ENCODE measurements at regions not wholly inside any gene's neighbourhood (a gene's known extent, or its start where the extent isn't known, plus 50 kb on each side); places are given as distances from the start of the nearest gene placed in this dataset.

DNA sequence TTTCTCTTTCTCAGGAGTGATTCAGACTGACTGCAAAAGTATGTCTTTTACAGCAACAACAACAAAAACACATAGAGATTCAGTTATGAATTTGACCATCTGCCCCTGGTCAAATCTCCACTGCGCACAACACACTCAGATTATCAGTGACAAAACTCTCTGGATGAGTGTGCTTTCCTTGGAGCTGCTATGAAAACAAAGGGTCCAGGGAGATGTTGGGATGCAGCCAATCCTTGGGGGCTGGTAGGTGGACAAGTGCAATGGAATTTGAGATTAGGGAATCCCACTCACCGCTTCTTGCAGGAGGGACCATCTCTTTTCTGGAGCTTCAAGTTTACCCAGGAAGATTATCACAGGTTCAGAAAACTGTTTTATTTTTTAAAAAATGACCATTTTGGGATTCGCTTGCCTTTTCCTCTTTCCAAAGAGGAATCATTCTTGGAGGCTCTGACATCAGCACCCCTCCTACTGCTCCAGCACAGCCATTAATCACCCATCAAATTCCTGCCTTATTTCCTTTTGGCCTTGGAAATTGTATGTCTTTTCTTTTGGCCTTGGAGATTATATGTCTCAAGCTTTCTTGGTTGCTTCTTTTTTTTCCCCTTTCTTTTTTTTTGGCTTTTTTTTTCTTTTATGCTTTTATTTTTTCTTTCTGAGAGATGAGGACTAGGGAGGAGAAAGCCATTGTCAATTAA is 311.8 kb downstream of the TSHZ3 start:
- TF ChIP-seq BCL11A (IDR thresholded peaks at IDR 0.05; ENCODE audit: low read depth in 2 of 2, low read length in 2 of 2) (no peak), RBBP5 (IDR thresholded peaks at IDR 0.05; ENCODE audit: borderline replicate concordance, low read depth, low read length) (no peak), SP1 (IDR thresholded peaks at IDR 0.05; ENCODE audit: low read depth, low read length) (no peak), POLR2AphosphoS5 (IDR thresholded peaks at IDR 0.05; ENCODE audit: low read depth, low read length) (no peak), RAD21 (IDR thresholded peaks at IDR 0.05 in 1 of 2, conservative IDR thresholded peaks at IDR 0.05 in 1 of 2; ENCODE audit: low read depth in 2 of 2, low read length in 2 of 2) (no peak), POU5F1 (IDR thresholded peaks at IDR 0.05; ENCODE audit: low read depth, low read length) (no peak), E2F6 (IDR thresholded peaks at IDR 0.05) (no peak), GABPA (IDR thresholded peaks at IDR 0.05; ENCODE audit: borderline replicate concordance, insufficient read depth, low read length) (no peak), TEAD4 (IDR thresholded peaks at IDR 0.05; ENCODE audit: low read depth, low read length) (no peak), SUZ12 (IDR thresholded peaks at IDR 0.05; ENCODE audit: low read length) (no peak)
- TF ChIP-seq, protein P1, sequence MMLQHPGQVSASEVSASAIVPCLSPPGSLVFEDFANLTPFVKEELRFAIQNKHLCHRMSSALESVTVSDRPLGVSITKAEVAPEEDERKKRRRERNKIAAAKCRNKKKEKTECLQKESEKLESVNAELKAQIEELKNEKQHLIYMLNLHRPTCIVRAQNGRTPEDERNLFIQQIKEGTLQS (IDR thresholded peaks at IDR 0.05; ENCODE audit: insufficient read depth, low read depth, low read length), result no peak
- Histone ChIP-seq H4K20me1 (replicated peaks in 1 of 2; ENCODE audit: control insufficient read depth in 1 of 2, insufficient read depth in 2 of 2, low read length in 2 of 2) (no peaks in the 10 kb centered on the region), H3K4ac (replicated peaks; ENCODE audit: insufficient read length, low read depth, low read length) (no peak overlapping the region), H2BK20ac (ENCODE audit: low read length) (no peak overlapping the region), H3K79me2 (ENCODE audit: control insufficient read depth in 1 of 2, insufficient read depth in 2 of 2, low read length in 2 of 2) (no peaks in the 10 kb centered on the region), H2BK12ac (ENCODE audit: low read depth, low read length) (no peak overlapping the region), H3K36me3 (ENCODE audit: control insufficient read depth in 2 of 4, insufficient read depth in 4 of 4, low read length in 3 of 4) (no peaks in the 10 kb centered on the region), H3K9ac (replicated peaks in 1 of 4; ENCODE audit: extremely low read depth in 1 of 4, low read depth in 3 of 4, low read length in 3 of 4) (no peak overlapping the region), H2BK5ac (ENCODE audit: low read depth, low read length) (no peak overlapping the region), H3K56ac (replicated peaks; ENCODE audit: insufficient read length, low read depth, low read length) (no peak overlapping the region), H2AK5ac (ENCODE audit: low read depth, low read length) (no peak overlapping the region), H2BK120ac (replicated peaks; ENCODE audit: low read depth, low read length) (no peak overlapping the region), H3K23me2 (ENCODE audit: low read depth, low read length) (peaks cover 2% of the 10 kb centered on the region; the same call in 1 of the 2 replicates), H3K27ac (ENCODE audit: low read depth, low read length) (no peak overlapping the region), H3K4me1 (replicated peaks in 1 of 4; ENCODE audit: control insufficient read depth in 3 of 4, insufficient read depth in 4 of 4, low read length in 3 of 4) (no peaks in the 10 kb centered on the region), H3K23ac (ENCODE audit: insufficient read length) (no peak overlapping the region), H3K9me3 (ENCODE audit: insufficient read depth in 2 of 2, low read depth in 1 of 2, low read length in 1 of 2) (no peaks in the 10 kb centered on the region), H3K27me3 (replicated peaks in 1 of 4; ENCODE audit: control insufficient read depth in 3 of 4, extremely low read depth in 1 of 4, insufficient read depth in 3 of 4, low read length in 3 of 4) (no peaks in the 10 kb centered on the region), H3K79me1 (ENCODE audit: low read depth, low read length) (no peaks in the 10 kb centered on the region), H2BK15ac (ENCODE audit: low read length) (no peak overlapping the region), H3K4me2 (ENCODE audit: insufficient read depth in 1 of 2, low read depth in 2 of 2, low read length in 2 of 2) (no peak overlapping the region), H3K14ac (ENCODE audit: insufficient read length) (no peak overlapping the region), H2AFZ (ENCODE audit: low read length) (no peak overlapping the region), H4K5ac (ENCODE audit: insufficient read length, low read depth, low read length) (no peak overlapping the region), H3K18ac (ENCODE audit: extremely low read depth, low read length) (no peak overlapping the region), H4K91ac (replicated peaks; ENCODE audit: insufficient read length, low read length) (no peak overlapping the region), H4K8ac (ENCODE audit: extremely low read depth, insufficient read depth, low read length) (no peak overlapping the region), H3K4me3 (ENCODE audit: extremely low read depth in 1 of 4, insufficient read depth in 2 of 4, low read depth in 3 of 4, low read length in 4 of 4) (no peak overlapping the region)
- ChIA-PET CTCF (ENCODE audit: partially characterized antibody) (interaction anchor here (1.2 to 1.8 kb wide), 3 partner anchors 8 to 873 kb away, joined by 3 to 5 read pairs (median 4); no protein-coding TSS in a partner anchor), POLR2A (ENCODE audit: partially characterized antibody) (no interaction called here)
- WGBS, 2 experiments (ENCODE audit: extremely low coverage in 1 of 2, insufficient coverage in 1 of 2, insufficient read length in 1 of 2, insufficient replicate concordance in 2 of 2, low coverage in 1 of 2, low lambda C conversion rate in 2 of 2, missing lambda C conversion rate in 1 of 2), result 96% methylated on average over 3 of the region's 3 CpGs; no CpG with 5 or more reads in 1 of the 2 experiments
- FAIRE-seq, result no peak
- DNase-seq (ENCODE audit: low read depth in 1 of 2, low spot score in 2 of 2), result no peak
